HEK293T (cell line): ENCODE measurements at regions not wholly inside any gene's neighbourhood (a gene's known extent, or its start where the extent isn't known, plus 50 kb on each side); places are given as distances from the start of the nearest gene placed in this dataset.

Experiments used
- CTCF ChIA-PET: fragments of 350-600 bp; formaldehyde crosslinking; extraction: SDS; loops from one replicate; lab custom pipeline; 2021; ENCODE audit warnings: antibody characterized with exemption, inconsistent platforms; lab: Yijun Ruan, JAX
- POLR2A ChIA-PET: fragments of 350-600 bp; formaldehyde crosslinking; extraction: SDS; loops from one replicate; lab custom pipeline; 2020; ENCODE audit warnings: antibody characterized with exemption, inconsistent platforms; lab: Yijun Ruan, JAX
- DNase-seq: peaks from one replicate; pipeline ENCODE4 v3.0.0; 2012; ENCODE audit warnings: mixed read lengths; ENCODE audit errors: extremely low spot score
- ARNT ChIP-seq: fragments of 450-650 bp; IDR thresholded peaks from 2 replicates; pipeline ENCODE4 v1.6.1; 2017; ENCODE audit warnings: mild to moderate bottlenecking
- BHLHE40 ChIP-seq: fragments of 450-650 bp; IDR thresholded peaks from 2 replicates; pipeline ENCODE4 v1.6.1; 2016; ENCODE audit warnings: mild to moderate bottlenecking, moderate library complexity, borderline replicate concordance
- CTBP1 ChIP-seq: fragments of 450-650 bp; IDR thresholded peaks from 2 replicates; pipeline ENCODE4 v1.6.1; 2016; ENCODE audit warnings: borderline replicate concordance
- ELF4 ChIP-seq: fragments of 450-650 bp; IDR thresholded peaks from 2 replicates; pipeline ENCODE4 v1.6.1; 2017; ENCODE audit warnings: antibody characterized with exemption
- FOXA1 ChIP-seq: fragments of 450-650 bp; IDR thresholded peaks from 2 replicates; pipeline ENCODE4 v1.6.1; 2016; ENCODE audit warnings: mild to moderate bottlenecking
- FOXK2 ChIP-seq: fragments of 450-650 bp; IDR thresholded peaks from 2 replicates; pipeline ENCODE4 v1.6.1; 2016; ENCODE audit warnings: mild to moderate bottlenecking
- FOXM1 ChIP-seq: fragments of 450-650 bp; IDR thresholded peaks from 2 replicates; pipeline ENCODE4 v1.6.1; 2017; ENCODE audit warnings: mild to moderate bottlenecking, borderline replicate concordance
- HDGF ChIP-seq: fragments of 450-650 bp; IDR thresholded peaks from 2 replicates; pipeline ENCODE4 v1.6.1; 2017; ENCODE audit warnings: antibody characterized with exemption, borderline replicate concordance
- L3MBTL2 ChIP-seq: fragments of 450-650 bp; conservative IDR thresholded peaks from 2 replicates; pipeline ENCODE4 v1.6.1; 2016; ENCODE audit warnings: mild to moderate bottlenecking
- LEF1 ChIP-seq: fragments of 450-650 bp; IDR thresholded peaks from 2 replicates; pipeline ENCODE4 v1.6.1; 2017; ENCODE audit warnings: mild to moderate bottlenecking, borderline replicate concordance
- NFRKB ChIP-seq: fragments of 450-650 bp; IDR thresholded peaks from 2 replicates; pipeline ENCODE4 v1.6.1; 2016; ENCODE audit warnings: mild to moderate bottlenecking, moderate library complexity
- SP1 ChIP-seq: fragments of 450-650 bp; IDR thresholded peaks from 2 replicates; pipeline ENCODE4 v1.6.1; 2017
- SUZ12 ChIP-seq: fragments of 450-650 bp; IDR thresholded peaks from 2 replicates; pipeline ENCODE4 v1.6.1; 2016; ENCODE audit warnings: mild to moderate bottlenecking
- TARDBP ChIP-seq: fragments of 450-650 bp; IDR thresholded peaks from 2 replicates; pipeline ENCODE4 v1.6.1; 2016
- ZNF384 ChIP-seq: fragments of 450-650 bp; IDR thresholded peaks from 2 replicates; pipeline ENCODE4 v1.6.1; 2016
- TF ChIP-seq, protein P1 (sequence below): fragments of 450-650 bp; IDR thresholded peaks from 2 replicates; pipeline ENCODE4 v1.6.1; 2016

DNA sequence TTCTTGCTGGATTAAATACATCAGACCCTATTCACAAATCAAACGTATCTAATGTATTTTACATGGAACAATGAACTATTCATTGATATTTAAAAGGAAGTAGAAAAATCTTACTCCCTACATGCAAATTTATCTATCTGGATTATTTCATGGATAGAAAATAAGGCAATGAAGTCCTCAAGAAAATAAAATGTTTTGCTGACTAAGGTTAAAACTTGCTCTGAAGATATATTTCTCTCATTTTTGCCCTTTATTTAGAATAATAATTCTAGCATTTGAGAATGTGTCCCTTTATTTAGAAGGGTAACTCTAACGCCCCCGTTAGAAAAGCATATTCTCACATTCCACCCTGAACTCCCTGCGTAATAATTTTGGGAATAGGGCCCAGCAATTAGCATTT is 627.0 kb upstream of the ZP4 start:
- POLR2A ChIA-PET = no interaction called here

DNA sequence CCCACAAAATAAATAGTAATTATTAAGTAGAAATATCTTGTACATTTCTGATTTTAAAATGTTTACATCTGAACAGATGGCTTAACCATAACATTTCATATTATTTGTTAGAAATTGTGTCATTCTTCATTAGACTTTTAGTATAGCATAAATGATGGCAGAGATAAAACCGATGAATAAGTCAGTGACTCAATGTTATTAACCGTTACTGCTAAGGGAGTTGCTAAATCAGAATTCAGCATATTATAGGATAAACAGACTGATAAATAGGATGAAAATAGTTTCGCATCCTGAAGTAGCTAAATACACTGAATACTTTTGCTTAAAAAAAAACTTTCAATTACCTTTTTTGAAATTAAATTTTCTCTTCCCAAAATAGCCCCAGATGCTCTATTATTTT is 610.6 kb upstream of the ZP4 start:
- ChIA-PET CTCF (no interaction called here), POLR2A (no interaction called here)
- no peak for DNase-seq
- no peak for TF ChIP-seq ARNT
- TF ChIP-seq ZNF384 = no peak
- TF ChIP-seq SP1 = no peak

More for the DNA sequence above, 627.0 kb upstream of the ZP4 start:
- TF ChIP-seq CTBP1 (no peak), L3MBTL2 (no peak), TARDBP (no peak), ARNT (no peak), BHLHE40 (no peak), FOXA1 (no peak), SP1 (no peak), SUZ12 (no peak), FOXM1 (no peak)
- TF ChIP-seq, protein P1, sequence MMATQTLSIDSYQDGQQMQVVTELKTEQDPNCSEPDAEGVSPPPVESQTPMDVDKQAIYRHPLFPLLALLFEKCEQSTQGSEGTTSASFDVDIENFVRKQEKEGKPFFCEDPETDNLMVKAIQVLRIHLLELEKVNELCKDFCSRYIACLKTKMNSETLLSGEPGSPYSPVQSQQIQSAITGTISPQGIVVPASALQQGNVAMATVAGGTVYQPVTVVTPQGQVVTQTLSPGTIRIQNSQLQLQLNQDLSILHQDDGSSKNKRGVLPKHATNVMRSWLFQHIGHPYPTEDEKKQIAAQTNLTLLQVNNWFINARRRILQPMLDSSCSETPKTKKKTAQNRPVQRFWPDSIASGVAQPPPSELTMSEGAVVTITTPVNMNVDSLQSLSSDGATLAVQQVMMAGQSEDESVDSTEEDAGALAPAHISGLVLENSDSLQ = no peak
- no peak for DNase-seq
- CTCF ChIA-PET = no interaction called here

DNA sequence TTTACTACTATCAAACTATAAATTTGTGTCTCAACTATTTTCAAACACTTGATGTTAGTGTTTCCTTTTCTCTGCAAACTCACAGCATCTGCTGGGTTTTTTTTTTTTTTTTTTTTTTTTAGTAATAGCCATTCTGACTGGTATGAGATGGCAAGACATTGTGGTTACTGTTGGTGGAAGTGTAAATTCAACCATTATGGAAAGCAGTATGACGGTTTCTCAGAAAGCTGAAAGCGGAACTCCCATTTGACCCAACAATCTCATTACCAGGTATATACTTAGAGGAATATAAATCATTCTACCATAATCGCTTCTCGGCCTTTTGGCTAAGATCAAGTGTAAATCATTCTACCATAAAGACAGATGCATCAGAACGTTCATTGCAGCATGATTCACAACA is 608.3 kb upstream of the ZP4 start:
- CTCF ChIA-PET = no interaction called here
- no peak for DNase-seq
- TF ChIP-seq FOXK2 (no peak), FOXA1 (no peak), LEF1 (no peak), BHLHE40 (no peak), L3MBTL2 (no peak), ELF4 (no peak), CTBP1 (no peak), FOXM1 (no peak), SUZ12 (no peak)
- TF ChIP-seq, protein P1 = no peak

DNA sequence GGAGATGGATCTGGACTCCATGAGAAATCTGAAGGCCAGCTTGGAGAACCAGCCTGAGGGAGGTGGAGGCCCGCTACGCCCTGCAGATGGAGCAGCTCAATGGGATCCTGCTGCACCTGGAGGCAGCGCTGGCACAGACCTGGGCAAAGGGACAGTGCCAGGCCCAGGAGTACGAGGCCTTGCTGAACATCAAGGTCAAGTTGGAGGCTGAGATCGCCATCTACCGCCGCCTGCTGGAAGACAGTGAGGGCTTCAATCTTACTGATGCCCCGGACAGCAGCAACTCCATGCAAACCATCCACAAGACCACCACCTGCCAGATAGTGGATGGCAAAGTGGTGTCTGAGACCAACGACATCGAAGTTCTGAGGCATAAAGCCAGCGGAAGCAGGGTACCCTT is 601.5 kb upstream of the ZP4 start:
- ChIA-PET POLR2A (no interaction called here), CTCF (no interaction called here)
- TF ChIP-seq FOXA1 = no peak
- no peak for TF ChIP-seq SP1
- no peak for TF ChIP-seq TARDBP
- TF ChIP-seq L3MBTL2 = no peak
- TF ChIP-seq ARNT = no peak
- TF ChIP-seq LEF1 = no peak
- no peak for TF ChIP-seq SUZ12
- TF ChIP-seq ZNF384 = no peak
- TF ChIP-seq CTBP1 = no peak
- TF ChIP-seq ELF4 = no peak
- no peak for TF ChIP-seq BHLHE40
- TF ChIP-seq FOXM1 = no peak
- TF ChIP-seq HDGF = no peak
- no peak for TF ChIP-seq NFRKB
- TF ChIP-seq FOXK2 = no peak
- TF ChIP-seq, protein P1 = no peak
- DNase-seq = no peak

More for the DNA sequence above, 608.3 kb upstream of the ZP4 start:
- POLR2A ChIA-PET = no interaction called here

DNA sequence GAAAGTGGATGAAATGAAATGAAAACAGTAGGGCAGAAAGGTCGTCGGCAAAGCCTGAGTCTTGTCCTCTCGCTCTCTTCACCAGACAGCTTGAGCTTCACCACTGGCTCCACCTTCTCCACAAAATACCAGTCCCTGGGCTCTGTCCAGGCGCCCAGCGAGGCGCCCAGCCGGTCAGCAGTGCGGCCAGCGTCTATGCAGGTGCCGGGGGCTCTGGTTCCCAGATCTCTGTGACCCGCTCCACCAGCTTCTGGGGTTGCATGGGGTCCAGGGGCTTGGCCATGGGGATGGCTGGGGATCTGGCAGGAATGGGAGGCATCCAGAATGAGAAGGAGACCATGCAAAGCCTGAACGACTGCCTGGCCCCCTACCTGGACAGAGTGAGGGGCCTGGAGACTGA is 600.5 kb upstream of the ZP4 start:
- POLR2A ChIA-PET = no interaction called here
- CTCF ChIA-PET = interaction anchor here (1.3 kb wide), 1 partner anchor 11 kb away, joined by 5 read pairs; no protein-coding TSS in a partner anchor
- no peak for DNase-seq
- no peak for TF ChIP-seq HDGF
- no peak for TF ChIP-seq ZNF384
- TF ChIP-seq NFRKB = no peak
- no peak for TF ChIP-seq CTBP1
- TF ChIP-seq SUZ12 = no peak
- no peak for TF ChIP-seq L3MBTL2

DNA sequence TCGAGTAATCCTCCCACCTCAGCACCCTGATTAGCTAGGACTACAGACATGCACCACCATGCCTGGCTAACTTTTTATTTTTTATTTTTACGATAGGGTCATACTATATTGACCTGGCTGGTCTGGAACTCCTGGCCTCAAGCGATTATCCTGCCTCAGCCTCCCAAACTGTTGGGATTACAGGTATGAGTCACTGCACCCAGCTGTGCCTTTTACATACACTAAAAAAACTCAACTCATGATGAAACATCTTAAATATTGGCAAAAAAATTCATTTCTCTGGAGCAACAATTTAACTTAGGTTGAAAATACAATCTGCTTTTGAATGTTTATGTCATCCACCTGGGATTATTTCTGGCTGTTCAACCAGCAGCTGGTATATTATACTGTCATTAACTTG is 598.3 kb upstream of the ZP4 start:
- DNase-seq = no peak
- TF ChIP-seq FOXM1 (no peak), NFRKB (no peak), LEF1 (no peak), SUZ12 (no peak), TARDBP (no peak), ARNT (no peak), CTBP1 (no peak), L3MBTL2 (no peak), HDGF (no peak), ZNF384 (no peak), SP1 (no peak), FOXA1 (no peak), BHLHE40 (no peak), ELF4 (no peak), FOXK2 (no peak)
- TF ChIP-seq, protein P1 = no peak
- ChIA-PET CTCF (no interaction called here), POLR2A (no interaction called here)
